Activated naive CD8-positive, alpha-beta T cell treated with anti-CD3 and anti-CD28 coated beads, Interleukin-2, amount 10 ng/mL, durations not matched to agents 7 days and 5 days (primary cell): ENCODE measurements at regions not wholly inside any gene's neighbourhood (a gene's known extent, or its start where the extent isn't known, plus 50 kb on each side); places are given as distances from the start of the nearest gene placed in this dataset.

Experiments
- ATAC-seq: fragments of 150-1000 bp; cut with Tn5 transposase; one replicate; pipeline ENCODE4 v1.10.0; 2021; ENCODE audit warnings: low read depth, moderate library complexity
- POLR2A ChIA-PET: fragments of 350-600 bp; sonication (Branson Sonifier 250); formaldehyde crosslinking; loops from one replicate; lab custom pipeline; 2021; ENCODE audit warnings: antibody characterized with exemption; lab: Charles Lee
- DNase-seq: peaks from one replicate; pipeline ENCODE4 v3.0.0; 2021
- H3K27ac Mint-ChIP-seq: one replicate; pipeline ENCODE4 v1.8.0; 2022; ENCODE audit warnings: mild to moderate bottlenecking, mixed read lengths
- H3K27me3 Mint-ChIP-seq: one replicate; pipeline ENCODE4 v1.8.0; 2022; ENCODE audit warnings: mild to moderate bottlenecking, moderate library complexity, mixed read lengths
- H3K36me3 Mint-ChIP-seq: one replicate; pipeline ENCODE4 v1.8.0; 2021; ENCODE audit warnings: mild to moderate bottlenecking, mixed read lengths
- H3K4me1 Mint-ChIP-seq: one replicate; pipeline ENCODE4 v1.8.0; 2021; ENCODE audit warnings: mixed read lengths
- H3K4me3 Mint-ChIP-seq: one replicate; pipeline ENCODE4 v1.8.0; 2022; ENCODE audit warnings: mild to moderate bottlenecking, moderate library complexity, mixed read lengths
- H3K9me3 Mint-ChIP-seq: one replicate; pipeline ENCODE4 v1.8.0; 2021; ENCODE audit warnings: mixed read lengths

- peaks cover 37% of the 10 kb centered on the region for H3K27me3 Mint-ChIP-seq
- POLR2A ChIA-PET: interaction anchor here (0.8 kb wide), 1 partner anchor 10 kb away, joined by 3 read pairs; no protein-coding TSS in a partner anchor
- no peaks in the 10 kb centered on the region for H3K9me3 Mint-ChIP-seq
- no peak overlapping the region for H3K4me3 Mint-ChIP-seq
- no peaks in the 10 kb centered on the region for H3K36me3 Mint-ChIP-seq
- no peak for DNase-seq
- no peak for ATAC-seq
- no peaks in the 10 kb centered on the region for H3K4me1 Mint-ChIP-seq
- no peak overlapping the region for H3K27ac Mint-ChIP-seq
Measured at GRCh38 chr7:128145191-128145590, 95.9 kb upstream of the LEP start.

GRCh38 chr7:128146052-128146451 lies 95.0 kb upstream of the LEP start:
- no peaks in the 10 kb centered on the region for H3K36me3 Mint-ChIP-seq
- H3K9me3 Mint-ChIP-seq: no peaks in the 10 kb centered on the region
- DNase-seq (no peak), ATAC-seq (no peak)
- H3K27me3 Mint-ChIP-seq: peaks cover 34% of the 10 kb centered on the region
- H3K27ac Mint-ChIP-seq: no peak overlapping the region
- no peaks in the 10 kb centered on the region for H3K4me1 Mint-ChIP-seq
- H3K4me3 Mint-ChIP-seq: no peak overlapping the region
- POLR2A ChIA-PET: no interaction called here

DNA sequence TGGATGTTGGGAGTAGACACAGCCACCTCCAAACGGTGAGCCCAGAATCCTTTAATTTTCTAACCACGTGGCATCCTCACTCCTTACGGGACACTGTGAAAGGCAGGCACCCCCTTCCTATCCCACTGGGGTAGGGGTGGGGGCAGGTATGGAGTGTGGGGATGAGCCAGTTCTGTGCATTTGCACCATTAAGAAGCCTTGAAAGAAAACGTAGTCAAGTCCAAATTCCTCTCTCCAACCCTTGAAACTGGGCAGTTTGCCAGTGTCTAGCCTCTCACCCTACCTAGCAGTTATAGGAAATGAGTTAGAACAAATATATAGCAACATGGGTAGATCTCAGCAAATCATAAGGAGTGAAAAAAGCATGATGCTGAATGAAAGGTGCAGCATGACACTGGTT lies 92.4 kb upstream of the LEP start:
- DNase-seq: no peak
- POLR2A ChIA-PET: no interaction called here
- no peaks in the 10 kb centered on the region for H3K9me3 Mint-ChIP-seq

GRCh38 chr7:128150223-128150865 lies 90.7 kb upstream of the LEP start:
- ATAC-seq: no peak
- POLR2A ChIA-PET: no interaction called here
- peaks cover 34% of the 10 kb centered on the region for H3K27me3 Mint-ChIP-seq
- no peaks in the 10 kb centered on the region for H3K36me3 Mint-ChIP-seq
- DNase-seq: no peak
- H3K4me3 Mint-ChIP-seq: no peak overlapping the region
- H3K4me1 Mint-ChIP-seq: peaks cover 2% of the 10 kb centered on the region
- no peak overlapping the region for H3K27ac Mint-ChIP-seq
- H3K9me3 Mint-ChIP-seq: no peaks in the 10 kb centered on the region

More for the DNA sequence above, 92.4 kb upstream of the LEP start:
- Mint-ChIP-seq H3K4me1 (peaks cover 2% of the 10 kb centered on the region), H3K27ac (no peak overlapping the region), H3K36me3 (no peaks in the 10 kb centered on the region), H3K4me3 (no peak overlapping the region), H3K27me3 (peaks cover 34% of the 10 kb centered on the region)
- ATAC-seq: no peak

- H3K4me1 Mint-ChIP-seq: peaks cover 2% of the 10 kb centered on the region
- POLR2A ChIA-PET: no interaction called here
- no peak overlapping the region for H3K27ac Mint-ChIP-seq
- no peak overlapping the region for H3K4me3 Mint-ChIP-seq
- peaks cover 29% of the 10 kb centered on the region for H3K27me3 Mint-ChIP-seq
- H3K9me3 Mint-ChIP-seq: no peaks in the 10 kb centered on the region
- DNase-seq: no peak
- no peaks in the 10 kb centered on the region for H3K36me3 Mint-ChIP-seq
- no peak for ATAC-seq
Measured at GRCh38 chr7:128151635-128152034, 89.4 kb upstream of the LEP start.

GRCh38 chr7:128152721-128153120 lies 88.4 kb upstream of the LEP start:
- peaks cover 2% of the 10 kb centered on the region for H3K4me1 Mint-ChIP-seq
- no peak for ATAC-seq
- peaks cover 26% of the 10 kb centered on the region for H3K27me3 Mint-ChIP-seq
- POLR2A ChIA-PET: no interaction called here
- no peak for DNase-seq
- H3K36me3 Mint-ChIP-seq: no peaks in the 10 kb centered on the region
- H3K9me3 Mint-ChIP-seq: no peaks in the 10 kb centered on the region
- no peak overlapping the region for H3K4me3 Mint-ChIP-seq
- no peak overlapping the region for H3K27ac Mint-ChIP-seq

DNA sequence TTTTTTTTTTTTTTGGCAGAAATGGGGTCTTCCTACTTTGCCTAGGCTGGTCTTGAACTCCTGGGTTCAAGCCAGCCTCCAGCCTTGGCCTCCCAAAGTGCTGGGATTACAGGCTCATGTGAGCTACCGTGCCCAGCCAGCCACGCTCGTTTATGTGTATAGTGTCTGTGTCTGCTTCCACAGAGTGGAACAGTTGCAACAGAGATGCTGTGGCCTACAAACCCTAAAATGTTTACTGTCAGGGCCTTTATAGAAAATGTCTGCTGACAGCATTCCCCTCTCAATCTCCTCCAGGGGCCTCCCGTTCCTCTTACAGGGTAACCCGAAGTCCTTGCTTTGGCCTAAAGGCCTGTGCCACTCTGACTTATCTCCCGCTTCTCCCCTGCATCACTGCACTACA lies 87.6 kb upstream of the LEP start:
- POLR2A ChIA-PET: no interaction called here
- DNase-seq (no peak), ATAC-seq (no peak)
- Mint-ChIP-seq H3K4me3 (no peak overlapping the region), H3K36me3 (no peaks in the 10 kb centered on the region), H3K9me3 (no peaks in the 10 kb centered on the region), H3K27me3 (peaks cover 27% of the 10 kb centered on the region), H3K4me1 (peaks cover 2% of the 10 kb centered on the region), H3K27ac (no peak overlapping the region)

- ATAC-seq: no peak
- H3K27me3 Mint-ChIP-seq: peaks cover 22% of the 10 kb centered on the region
- no peak overlapping the region for H3K27ac Mint-ChIP-seq
- H3K9me3 Mint-ChIP-seq: no peaks in the 10 kb centered on the region
- H3K36me3 Mint-ChIP-seq: no peaks in the 10 kb centered on the region
- POLR2A ChIA-PET: no interaction called here
- peaks cover 2% of the 10 kb centered on the region for H3K4me1 Mint-ChIP-seq
- no peak for DNase-seq
- H3K4me3 Mint-ChIP-seq: no peak overlapping the region
Measured at GRCh38 chr7:128154504-128154903, 86.6 kb upstream of the LEP start.

- Mint-ChIP-seq H3K4me1 (peaks cover 2% of the 10 kb centered on the region), H3K4me3 (no peak overlapping the region), H3K9me3 (no peaks in the 10 kb centered on the region), H3K27me3 (peaks cover 25% of the 10 kb centered on the region), H3K27ac (no peak overlapping the region), H3K36me3 (no peaks in the 10 kb centered on the region)
- POLR2A ChIA-PET: no interaction called here
- no peak for DNase-seq
- ATAC-seq: no peak
Measured at GRCh38 chr7:128155100-128155740, 85.9 kb upstream of the LEP start.

DNA sequence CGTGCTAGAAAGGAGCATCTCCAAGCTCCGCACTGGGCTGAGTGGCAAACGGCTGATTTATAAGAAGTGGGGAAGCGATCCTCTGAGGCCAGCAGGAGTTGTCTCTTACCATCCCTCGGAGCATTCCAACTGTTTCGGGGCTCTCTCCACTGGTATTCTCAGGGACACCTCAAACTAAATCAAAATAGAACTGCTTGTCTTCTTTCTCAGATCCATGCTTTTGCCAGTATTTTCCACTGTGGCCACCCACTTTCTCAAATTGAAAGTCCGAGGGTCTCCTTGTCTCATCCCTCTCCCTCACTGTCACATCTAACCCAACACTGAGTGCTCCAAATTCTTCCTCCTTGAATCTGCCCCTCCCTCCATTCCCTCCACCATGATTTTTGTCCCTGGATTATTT lies 83.2 kb upstream of the LEP start:
- DNase-seq (no peak), ATAC-seq (no peak)
- POLR2A ChIA-PET: no interaction called here
- no peak overlapping the region for H3K27ac Mint-ChIP-seq
- H3K27me3 Mint-ChIP-seq: peaks cover 41% of the 10 kb centered on the region
- no peaks in the 10 kb centered on the region for H3K9me3 Mint-ChIP-seq
- no peaks in the 10 kb centered on the region for H3K4me1 Mint-ChIP-seq
- no peak overlapping the region for H3K4me3 Mint-ChIP-seq
- H3K36me3 Mint-ChIP-seq: no peaks in the 10 kb centered on the region

GRCh38 chr7:128158370-128158769 lies 82.7 kb upstream of the LEP start:
- Mint-ChIP-seq H3K9me3 (no peaks in the 10 kb centered on the region), H3K4me3 (no peak overlapping the region), H3K36me3 (no peaks in the 10 kb centered on the region), H3K4me1 (no peaks in the 10 kb centered on the region), H3K27ac (no peak overlapping the region), H3K27me3 (peaks cover 45% of the 10 kb centered on the region)
- no peak for ATAC-seq
- POLR2A ChIA-PET: no interaction called here
- DNase-seq: no peak

DNA sequence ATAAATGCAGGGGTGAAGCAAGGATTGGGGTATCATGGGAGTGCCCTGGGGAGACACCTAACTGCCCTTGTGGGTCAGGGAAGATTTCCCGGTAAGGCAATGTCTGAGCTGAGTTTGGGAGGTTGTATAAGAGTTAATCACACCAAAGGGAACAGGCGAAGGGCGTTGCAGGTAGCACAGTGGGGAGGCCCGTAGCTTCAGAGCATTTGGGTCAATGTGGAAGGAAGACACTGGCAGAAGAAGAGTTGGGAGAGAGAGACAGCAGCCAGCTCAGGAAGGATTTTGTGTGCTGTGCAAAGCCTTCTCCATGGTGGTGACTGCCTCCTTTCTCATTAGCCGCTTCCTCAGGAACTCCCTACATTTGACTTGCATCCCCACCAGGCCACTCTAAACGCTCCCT lies 80.8 kb upstream of the LEP start:
- H3K27ac Mint-ChIP-seq: no peak overlapping the region
- H3K4me3 Mint-ChIP-seq: no peak overlapping the region
- H3K4me1 Mint-ChIP-seq: no peaks in the 10 kb centered on the region
- H3K36me3 Mint-ChIP-seq: no peaks in the 10 kb centered on the region
- no peak for DNase-seq
- no peaks in the 10 kb centered on the region for H3K9me3 Mint-ChIP-seq
- ATAC-seq: no peak
- H3K27me3 Mint-ChIP-seq: peaks cover 54% of the 10 kb centered on the region
- POLR2A ChIA-PET: no interaction called here

DNA sequence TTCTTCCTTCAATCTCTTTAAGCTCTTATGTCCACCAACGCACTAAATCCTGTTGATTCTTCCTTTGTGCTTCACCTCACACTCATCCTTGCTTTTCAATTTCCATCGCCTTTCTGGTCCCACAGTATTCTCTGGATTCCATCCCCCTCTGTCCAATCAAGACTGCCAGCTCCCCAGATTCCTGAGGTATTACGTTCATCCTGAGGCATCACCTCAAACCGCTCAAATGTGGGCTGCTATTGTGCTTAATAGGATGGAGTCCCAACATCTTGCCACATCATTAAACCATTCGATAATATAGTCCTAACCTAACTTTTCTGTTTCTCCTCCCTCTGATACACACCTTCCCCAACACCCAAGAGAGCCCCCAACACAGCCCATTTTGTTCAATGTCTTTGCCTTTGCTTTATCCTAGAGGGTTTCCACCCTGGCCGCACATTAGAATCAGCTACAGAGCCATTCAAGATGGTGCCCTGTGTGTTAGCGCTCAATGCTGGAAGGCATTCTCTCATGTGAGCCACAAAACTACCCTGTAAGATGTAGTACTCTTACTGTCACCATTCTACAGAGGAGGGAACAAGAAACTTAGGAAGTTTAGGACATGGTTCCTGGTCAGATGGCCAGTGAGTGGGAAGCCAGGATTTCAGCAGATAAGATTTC lies 79.5 kb upstream of the LEP start:
- POLR2A ChIA-PET: no interaction called here
- H3K27ac Mint-ChIP-seq: no peak overlapping the region
- peaks cover 65% of the 10 kb centered on the region for H3K27me3 Mint-ChIP-seq

DNA sequence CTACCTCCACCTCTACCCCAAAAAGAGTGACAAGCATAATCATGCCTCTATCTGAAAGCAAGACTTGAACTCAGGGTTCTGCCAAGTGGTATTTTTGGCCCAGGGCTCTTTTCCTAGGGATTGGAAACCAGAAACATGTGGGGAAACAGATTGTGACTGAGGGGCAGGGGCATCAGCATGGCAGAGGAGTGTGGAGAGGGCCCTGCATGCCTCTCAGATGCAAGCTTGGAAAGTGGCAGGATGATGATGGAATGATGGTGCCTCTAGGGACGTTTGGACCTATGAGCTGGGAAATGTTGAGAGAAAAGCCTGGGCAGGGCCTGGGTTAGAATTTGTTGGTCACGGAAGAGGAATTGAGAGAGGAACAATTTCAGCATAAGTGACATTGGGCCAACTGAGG lies 78.4 kb upstream of the LEP start:
- H3K4me3 Mint-ChIP-seq: no peak overlapping the region
- no peak for ATAC-seq
- no peaks in the 10 kb centered on the region for H3K9me3 Mint-ChIP-seq
- no peaks in the 10 kb centered on the region for H3K36me3 Mint-ChIP-seq
- POLR2A ChIA-PET: no interaction called here
- H3K27me3 Mint-ChIP-seq: peaks cover 71% of the 10 kb centered on the region
- H3K27ac Mint-ChIP-seq: no peak overlapping the region
- H3K4me1 Mint-ChIP-seq: peaks cover 2% of the 10 kb centered on the region
- DNase-seq: no peak

More for the DNA sequence above, 79.5 kb upstream of the LEP start:
- Mint-ChIP-seq H3K9me3 (no peaks in the 10 kb centered on the region), H3K4me3 (no peak overlapping the region), H3K36me3 (no peaks in the 10 kb centered on the region), H3K4me1 (no peaks in the 10 kb centered on the region)
- DNase-seq (no peak), ATAC-seq (no peak)
